Left lung (tissue), 4 donors: ENCODE measurements at regions not wholly inside any gene's neighbourhood (a gene's known extent, or its start where the extent isn't known, plus 50 kb on each side); places are given as distances from the start of the nearest gene placed in this dataset.

Source experiments
- ATAC-seq: fragments of 200-7000 bp; cut with Tn5 transposase; one replicate; pipeline ENCODE4 v1.9.1; 2020; ENCODE audit warnings: moderate library complexity
- DNase-seq, 4 donors: peaks; one replicate each; pipeline ENCODE4 v3.0.0-alpha.2; 2013 to 2020
- H3K27ac ChIP-seq, 2 donors: fragments of 200-600 bp; sonication (generic) in 1 of 2; one replicate each; pipeline versions ENCODE4 v1.5.0 to v1.8.0; 2020 to 2021
- H3K27me3 ChIP-seq, 2 donors: fragments of 200-600 bp; sonication (generic) in 1 of 2; one replicate each; pipeline versions ENCODE4 v1.5.0 to v1.8.0; 2020 to 2021
- H3K36me3 ChIP-seq, 2 donors: fragments of 200-600 bp; sonication (generic) in 1 of 2; one replicate each; pipeline versions ENCODE4 v1.5.0 to v1.8.0; 2020 to 2021
- H3K4me1 ChIP-seq, 2 donors: fragments of 200-600 bp; one replicate each; pipeline ENCODE4 v1.8.0; 2021
- H3K4me3 ChIP-seq, 2 donors: fragments of 200-600 bp; sonication (generic) in 1 of 2; one replicate each; pipeline versions ENCODE4 v1.5.0 to v1.8.0; 2020 to 2021; ENCODE audit warnings: mild to moderate bottlenecking in 1 of 2
- H3K9me3 ChIP-seq, 2 donors: fragments of 200-600 bp; sonication (generic) in 1 of 2; one replicate each; pipeline versions ENCODE4 v1.5.0 to v1.8.0; 2020 to 2021
- intact Hi-C, 2 donors: fragments of 100-400 bp; cut with DNase I; formaldehyde crosslinking; loops; one replicate each; pipeline versions ENCODE4 v1.11.2 to v1.14.2; 2022
- TF ChIP-seq, protein P1 (sequence below), 2 donors: fragments of 200-600 bp; sonication (generic) in 1 of 2; IDR thresholded peaks; one replicate each; pipeline versions ENCODE4 v1.5.0 to v1.8.0; 2021; ENCODE audit warnings: antibody characterized with exemption in 2 of 2
- donor health status: DM: no; HTN: yes; CAD: no.
- donor health status: DM: no; HTN: no; CAD: no.

- Histone ChIP-seq H3K36me3 (no peaks in the 10 kb centered on the region), H3K27ac (no peak overlapping the region), H3K4me3 (no peak overlapping the region), H3K27me3 (no peaks in the 10 kb centered on the region), H3K9me3 (peaks cover 0 to 4% of the 10 kb centered on the region in 2 donors), H3K4me1 (no peaks in the 10 kb centered on the region)
- ATAC-seq (no peak), DNase-seq (no peak)
- intact Hi-C loops: no loop called here
- TF ChIP-seq, protein P1, sequence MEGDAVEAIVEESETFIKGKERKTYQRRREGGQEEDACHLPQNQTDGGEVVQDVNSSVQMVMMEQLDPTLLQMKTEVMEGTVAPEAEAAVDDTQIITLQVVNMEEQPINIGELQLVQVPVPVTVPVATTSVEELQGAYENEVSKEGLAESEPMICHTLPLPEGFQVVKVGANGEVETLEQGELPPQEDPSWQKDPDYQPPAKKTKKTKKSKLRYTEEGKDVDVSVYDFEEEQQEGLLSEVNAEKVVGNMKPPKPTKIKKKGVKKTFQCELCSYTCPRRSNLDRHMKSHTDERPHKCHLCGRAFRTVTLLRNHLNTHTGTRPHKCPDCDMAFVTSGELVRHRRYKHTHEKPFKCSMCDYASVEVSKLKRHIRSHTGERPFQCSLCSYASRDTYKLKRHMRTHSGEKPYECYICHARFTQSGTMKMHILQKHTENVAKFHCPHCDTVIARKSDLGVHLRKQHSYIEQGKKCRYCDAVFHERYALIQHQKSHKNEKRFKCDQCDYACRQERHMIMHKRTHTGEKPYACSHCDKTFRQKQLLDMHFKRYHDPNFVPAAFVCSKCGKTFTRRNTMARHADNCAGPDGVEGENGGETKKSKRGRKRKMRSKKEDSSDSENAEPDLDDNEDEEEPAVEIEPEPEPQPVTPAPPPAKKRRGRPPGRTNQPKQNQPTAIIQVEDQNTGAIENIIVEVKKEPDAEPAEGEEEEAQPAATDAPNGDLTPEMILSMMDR (IDR thresholded peaks at IDR 0.05): no peak
Measured at GRCh38 chr3:67076607-67077006, 78.5 kb downstream of the KBTBD8 start.

DNA sequence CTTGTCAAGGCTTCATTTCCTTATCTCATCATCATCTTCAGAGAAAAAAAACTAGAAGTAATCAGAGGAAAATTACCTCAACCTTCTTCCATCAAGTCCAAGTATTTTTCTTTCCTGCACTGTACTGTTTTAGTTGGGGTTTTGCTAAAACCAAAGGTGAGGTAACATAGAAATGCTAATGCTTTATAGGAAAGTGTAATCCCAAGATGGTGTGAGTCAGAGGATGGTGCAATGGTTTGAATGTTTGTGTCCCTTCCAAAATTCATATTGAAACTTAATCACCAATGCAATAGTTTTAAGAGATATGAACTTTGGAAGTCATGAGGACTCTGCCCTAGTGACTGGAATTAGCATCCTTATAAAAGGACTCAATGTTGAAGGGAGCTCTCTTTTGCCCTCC is 79.5 kb downstream of the KBTBD8 start:
- Histone ChIP-seq H3K27me3 (no peaks in the 10 kb centered on the region), H3K36me3 (no peaks in the 10 kb centered on the region), H3K9me3 (peaks cover 0 to under 1% of the 10 kb centered on the region in 2 donors), H3K27ac (no peak overlapping the region), H3K4me3 (no peak overlapping the region), H3K4me1 (no peaks in the 10 kb centered on the region)
- DNase-seq (no peak), ATAC-seq (no peak)
- intact Hi-C loops: no loop called here
- TF ChIP-seq, protein P1 (IDR thresholded peaks at IDR 0.05): no peak

- TF ChIP-seq, protein P1 (IDR thresholded peaks at IDR 0.05): no peak
- DNase-seq (no peak), ATAC-seq (no peak)
- no peaks in the 10 kb centered on the region for H3K36me3 ChIP-seq
- no peaks in the 10 kb centered on the region for H3K4me1 ChIP-seq
- H3K9me3 ChIP-seq: peaks cover 0 to 4% of the 10 kb centered on the region in 2 donors
- no peak overlapping the region for H3K4me3 ChIP-seq
- H3K27me3 ChIP-seq: no peaks in the 10 kb centered on the region
- H3K27ac ChIP-seq: no peak overlapping the region
- intact Hi-C loops: no loop called here
Measured at GRCh38 chr3:67082533-67083024, 84.5 kb downstream of the KBTBD8 start.

DNA sequence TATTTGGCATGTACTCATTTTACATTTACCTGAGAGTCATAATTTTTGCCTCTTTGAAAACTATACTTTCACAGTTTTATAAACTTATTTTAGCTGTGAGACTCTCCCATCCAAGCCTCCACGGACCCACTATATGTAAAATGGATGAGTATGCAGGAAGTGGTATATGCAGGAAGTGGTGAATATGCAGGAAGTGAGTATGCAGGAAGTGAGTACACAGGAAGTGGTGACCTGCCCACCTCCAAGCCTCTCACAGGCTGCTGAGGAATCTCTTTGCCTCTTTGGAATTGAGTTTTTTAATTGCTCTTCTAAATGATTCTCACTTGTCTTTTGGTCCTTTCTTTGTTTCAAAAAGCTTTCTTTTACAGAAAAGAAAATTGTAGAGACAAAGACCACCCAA is 85.2 kb downstream of the KBTBD8 start:
- Histone ChIP-seq H3K27ac (no peak overlapping the region), H3K4me1 (no peaks in the 10 kb centered on the region), H3K9me3 (peaks cover 0 to 4% of the 10 kb centered on the region in 2 donors), H3K4me3 (no peak overlapping the region), H3K27me3 (no peaks in the 10 kb centered on the region), H3K36me3 (no peaks in the 10 kb centered on the region)
- no peak for ATAC-seq
- TF ChIP-seq, protein P1 (IDR thresholded peaks at IDR 0.05): no peak
- no peak for DNase-seq
- intact Hi-C loops: no loop called here

DNA sequence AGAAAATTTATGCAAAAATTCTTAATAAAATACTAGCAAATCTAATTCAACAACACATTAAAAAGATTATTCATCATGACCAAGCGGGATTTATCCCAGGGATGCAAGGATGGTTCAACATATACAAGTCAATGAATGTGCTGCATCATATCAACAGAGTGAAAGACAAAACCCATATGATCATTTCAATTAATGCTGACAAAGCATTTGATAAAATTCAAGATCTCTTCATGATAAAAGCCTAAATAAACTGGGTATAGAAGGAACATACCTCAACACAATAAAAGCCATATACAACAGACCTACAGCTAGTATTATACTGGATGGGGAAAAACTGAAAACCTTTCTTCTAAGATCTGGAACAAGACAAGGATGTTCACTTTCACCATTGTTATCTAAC is 89.7 kb downstream of the KBTBD8 start:
- intact Hi-C loops: no loop called here

More for the DNA sequence above, 89.7 kb downstream of the KBTBD8 start:
- no peak for DNase-seq
- no peak for ATAC-seq
- Histone ChIP-seq H3K36me3 (no peaks in the 10 kb centered on the region), H3K9me3 (peaks cover 0 to 4% of the 10 kb centered on the region in 2 donors), H3K27ac (no peak overlapping the region), H3K4me1 (no peaks in the 10 kb centered on the region), H3K27me3 (no peaks in the 10 kb centered on the region), H3K4me3 (no peak overlapping the region)
- TF ChIP-seq, protein P1 (IDR thresholded peaks at IDR 0.05): no peak
